ENCODE measurements at regions not wholly inside any gene's neighbourhood (a gene's known extent, or its start where the extent isn't known, plus 50 kb on each side); places are given as distances from the start of the nearest gene placed in this dataset.

DNA sequence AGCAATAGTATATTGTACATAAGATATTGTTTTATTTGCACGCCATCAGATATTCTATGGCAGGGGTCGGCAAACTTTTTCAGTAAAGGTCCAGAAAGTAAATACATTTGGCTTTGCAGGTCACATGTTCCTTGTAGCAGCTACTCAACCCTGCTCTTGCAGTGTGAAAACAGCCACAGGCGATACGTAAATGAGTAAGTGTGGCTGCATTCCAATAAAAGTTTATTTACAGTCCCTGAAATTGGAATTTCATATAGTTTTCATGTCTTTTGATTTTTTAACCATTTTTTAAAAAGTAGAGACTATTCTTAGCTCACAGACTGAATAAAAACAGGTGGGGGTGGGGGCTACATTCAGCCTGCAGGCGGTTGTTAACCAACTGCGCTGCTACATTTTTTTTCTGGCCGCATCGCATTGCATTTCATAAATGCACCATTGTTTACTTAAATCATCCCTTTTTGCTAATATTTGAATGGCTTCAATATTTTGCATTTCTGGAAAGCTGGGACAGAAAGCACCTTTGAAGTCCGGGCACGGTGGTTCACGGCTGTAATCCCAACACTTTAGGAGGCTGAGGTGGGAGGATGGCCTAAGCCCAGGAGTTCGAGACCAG, 50.5 kb upstream of the HAPSTR1 start:
- TF ChIP-seq, protein P1, sequence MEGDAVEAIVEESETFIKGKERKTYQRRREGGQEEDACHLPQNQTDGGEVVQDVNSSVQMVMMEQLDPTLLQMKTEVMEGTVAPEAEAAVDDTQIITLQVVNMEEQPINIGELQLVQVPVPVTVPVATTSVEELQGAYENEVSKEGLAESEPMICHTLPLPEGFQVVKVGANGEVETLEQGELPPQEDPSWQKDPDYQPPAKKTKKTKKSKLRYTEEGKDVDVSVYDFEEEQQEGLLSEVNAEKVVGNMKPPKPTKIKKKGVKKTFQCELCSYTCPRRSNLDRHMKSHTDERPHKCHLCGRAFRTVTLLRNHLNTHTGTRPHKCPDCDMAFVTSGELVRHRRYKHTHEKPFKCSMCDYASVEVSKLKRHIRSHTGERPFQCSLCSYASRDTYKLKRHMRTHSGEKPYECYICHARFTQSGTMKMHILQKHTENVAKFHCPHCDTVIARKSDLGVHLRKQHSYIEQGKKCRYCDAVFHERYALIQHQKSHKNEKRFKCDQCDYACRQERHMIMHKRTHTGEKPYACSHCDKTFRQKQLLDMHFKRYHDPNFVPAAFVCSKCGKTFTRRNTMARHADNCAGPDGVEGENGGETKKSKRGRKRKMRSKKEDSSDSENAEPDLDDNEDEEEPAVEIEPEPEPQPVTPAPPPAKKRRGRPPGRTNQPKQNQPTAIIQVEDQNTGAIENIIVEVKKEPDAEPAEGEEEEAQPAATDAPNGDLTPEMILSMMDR (IDR thresholded peaks at IDR 0.05): no peak
- Mint-ChIP-seq H3K27ac (ENCODE audit: unreplicated experiment) (no peak overlapping the region), H3K4me1 (ENCODE audit: low read depth) (peaks cover 23% of the 10 kb centered on the region), H3K9me3 (ENCODE audit: low read depth) (peaks cover 3% of the 10 kb centered on the region), H3K36me3 (ENCODE audit: low read depth) (no peaks in the 10 kb centered on the region), H3K4me3 (ENCODE audit: unreplicated experiment) (no peak overlapping the region), H3K27me3 (ENCODE audit: low read depth) (no peaks in the 10 kb centered on the region)
- no peak for DNase-seq (ENCODE audit: low spot score)

Measured in chondrocyte (in vitro differentiated cells).